Lung microvascular endothelial cell (primary cell): ENCODE measurements at regions not wholly inside any gene's neighbourhood (a gene's known extent, or its start where the extent isn't known, plus 50 kb on each side); places are given as distances from the start of the nearest gene placed in this dataset.

Experiments used
- DNase-seq, 2 donors: peaks; one replicate each; pipeline versions ENCODE4 v3.0.0 to v3.0.0-alpha.2; 2010; ENCODE audit warnings: low read depth in 2 of 2

DNA sequence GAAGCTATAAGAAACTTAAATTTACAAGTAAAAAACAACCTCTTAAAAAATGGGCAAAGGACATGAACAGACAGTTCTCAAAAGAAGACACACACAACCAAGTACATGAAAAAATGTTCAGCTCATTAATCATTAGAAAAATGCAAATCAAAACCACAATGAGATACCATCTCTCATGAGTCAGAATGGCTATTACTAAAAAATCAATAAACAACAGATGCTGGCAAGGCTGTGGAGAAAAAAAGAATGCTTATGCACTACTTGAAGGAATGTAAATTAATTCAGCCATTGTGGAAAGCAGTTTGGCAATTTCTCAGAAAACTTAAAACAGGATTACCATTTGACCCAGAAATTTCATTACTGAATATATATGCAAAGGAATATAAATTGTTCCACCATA is 666.3 kb upstream of the GRIA3 start:
- DNase-seq, result no peak

- DNase-seq, result no peak
These were observed 638.3 kb upstream of the GRIA3 start for GRCh38 chrX:122545778-122546177.

DNA sequence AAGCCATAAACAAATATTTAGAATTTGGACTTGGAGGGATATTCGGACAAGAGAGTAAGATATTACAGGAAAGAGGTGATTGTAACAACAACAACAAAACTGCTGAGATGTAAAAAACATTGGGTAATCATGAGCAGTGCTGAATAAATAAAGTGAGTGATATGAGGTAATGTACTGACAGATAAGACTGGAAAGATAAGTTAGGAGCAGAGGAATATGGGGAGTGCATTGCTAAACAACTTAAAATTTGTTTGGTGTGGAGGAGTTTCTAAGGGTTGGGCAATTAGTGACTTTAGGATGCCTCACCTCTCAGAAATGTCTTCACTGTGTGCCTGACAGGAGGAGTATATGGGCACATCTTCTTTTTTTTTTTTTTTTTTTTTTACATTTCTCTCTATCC is 637.8 kb upstream of the GRIA3 start:
- no peak for DNase-seq

DNA sequence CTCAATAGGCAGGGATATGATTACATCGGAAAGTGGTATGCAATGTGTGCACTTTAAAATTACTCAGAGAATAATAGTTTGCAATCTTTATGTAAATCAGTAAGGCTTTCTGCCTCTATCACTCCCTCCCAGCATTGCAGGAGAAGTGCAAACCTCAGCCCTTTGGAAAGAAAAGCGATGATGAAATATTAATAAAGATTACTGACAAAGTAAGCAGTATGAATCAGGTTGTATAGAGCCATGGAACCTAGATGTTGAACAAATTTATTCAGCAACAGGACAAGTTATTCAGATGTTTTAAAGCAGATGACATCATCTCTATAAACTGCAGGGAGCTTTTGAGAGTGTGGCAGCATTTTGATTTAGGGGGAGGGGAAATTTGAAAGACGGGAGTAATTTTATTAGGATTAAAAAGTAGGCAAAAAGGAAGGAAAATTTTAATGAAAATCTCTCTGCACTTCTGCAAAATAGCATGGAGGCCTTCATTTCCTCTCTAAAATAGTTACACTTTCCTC is 631.7 kb upstream of the GRIA3 start:
- DNase-seq, result no peak

DNA sequence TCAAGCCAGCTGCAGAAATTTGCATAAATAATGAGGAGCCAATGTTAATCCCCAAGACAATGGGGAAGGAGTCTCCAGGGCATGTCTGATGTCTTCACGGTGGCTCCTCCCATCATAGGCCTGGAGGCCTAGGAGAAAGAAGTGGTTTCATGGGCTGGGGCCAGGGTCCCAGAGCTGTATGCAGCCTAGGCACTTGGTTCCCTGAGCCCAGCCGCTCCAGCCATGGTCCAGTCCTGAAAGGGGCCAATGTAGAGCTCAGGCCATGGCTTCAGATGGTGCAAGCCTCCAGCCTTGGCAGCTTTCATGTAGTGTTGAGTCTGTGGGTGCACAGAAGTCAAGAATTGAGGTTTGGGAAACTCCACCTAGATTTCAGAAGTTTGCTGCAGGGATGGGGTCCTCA is 628.2 kb upstream of the GRIA3 start:
- no peak for DNase-seq

DNA sequence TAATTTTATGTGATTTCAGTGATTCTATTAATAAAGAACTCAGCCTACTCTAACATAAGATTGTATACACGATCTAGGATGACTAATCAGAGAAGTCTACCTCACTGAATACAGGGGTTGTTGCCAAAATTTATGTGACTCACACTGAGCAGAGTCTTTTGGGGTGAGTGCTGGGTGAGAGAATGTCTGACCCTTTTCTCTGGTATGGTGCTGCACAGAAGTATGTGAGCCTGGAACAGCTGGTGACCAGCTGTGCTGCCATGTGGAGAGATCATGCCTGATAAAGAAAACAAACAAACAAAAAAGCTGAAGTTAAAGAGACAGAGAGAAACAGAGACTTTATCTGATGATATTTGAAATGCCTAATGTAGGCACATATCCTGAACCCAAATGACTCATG is 618.1 kb upstream of the GRIA3 start:
- DNase-seq, result peak in 1 of 2 donors; percentile 7

DNA sequence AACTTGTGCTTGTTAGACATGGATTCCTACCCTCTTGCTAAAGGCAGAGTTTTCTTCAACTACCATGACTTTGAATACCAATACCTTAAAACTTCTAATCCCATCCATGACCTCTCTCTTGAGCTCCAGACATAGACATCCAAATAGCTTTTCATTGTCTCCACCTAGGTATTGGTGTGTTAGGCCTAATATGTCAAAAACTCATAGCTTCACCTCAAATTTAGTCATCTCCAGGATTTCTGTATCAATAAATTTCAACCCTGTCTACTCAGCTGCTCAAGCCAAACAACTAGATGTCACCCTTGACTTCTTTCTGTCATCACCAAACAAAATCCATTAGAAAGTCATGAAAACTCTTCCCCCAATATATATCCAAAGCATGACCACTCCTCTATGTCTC is 617.7 kb upstream of the GRIA3 start:
- no peak for DNase-seq

GRCh38 chrX:122567911-122568310 is 616.2 kb upstream of the GRIA3 start:
- DNase-seq, result no peak

DNA sequence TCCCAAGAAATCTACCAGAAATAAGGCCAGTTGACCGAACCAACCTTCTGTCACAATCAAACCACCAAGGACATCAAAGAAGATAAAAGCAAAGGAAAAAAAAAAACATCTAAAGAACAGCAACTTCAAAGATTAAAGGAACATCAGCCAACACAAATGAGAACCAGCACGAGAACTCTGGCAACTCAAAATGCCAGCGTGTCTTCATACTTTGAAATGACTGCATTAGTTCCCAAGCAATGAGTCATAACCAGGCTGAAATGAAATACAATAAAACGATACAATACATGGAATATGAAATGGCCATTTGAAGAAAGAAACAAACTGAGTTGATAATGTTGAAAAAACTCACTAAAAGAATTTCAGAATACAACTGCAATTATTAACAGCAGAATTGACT is 611.6 kb upstream of the GRIA3 start:
- no peak for DNase-seq

GRCh38 chrX:122579036-122579435 is 605.0 kb upstream of the GRIA3 start:
- DNase-seq, result no peak

DNA sequence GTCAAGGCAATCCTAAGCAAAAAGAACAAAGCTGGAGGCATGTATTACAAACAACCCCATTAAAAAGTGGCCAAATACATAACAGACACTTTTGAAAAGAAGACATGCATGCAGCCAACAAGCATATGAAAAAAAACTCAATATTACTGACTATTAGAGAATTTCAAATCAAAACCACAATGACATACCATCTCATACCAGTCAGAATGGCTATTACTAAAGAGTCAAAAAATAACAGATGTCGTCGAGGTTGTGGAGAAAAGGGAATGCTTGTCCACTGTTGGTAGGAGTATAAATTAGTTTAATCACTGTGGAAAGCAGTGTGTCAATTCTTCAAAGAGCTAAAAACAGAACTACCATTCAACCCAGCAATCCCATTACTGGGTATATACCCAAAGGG is 604.6 kb upstream of the GRIA3 start:
- no peak for DNase-seq

GRCh38 chrX:122582280-122582974 is 601.7 kb upstream of the GRIA3 start:
- no peak for DNase-seq

DNA sequence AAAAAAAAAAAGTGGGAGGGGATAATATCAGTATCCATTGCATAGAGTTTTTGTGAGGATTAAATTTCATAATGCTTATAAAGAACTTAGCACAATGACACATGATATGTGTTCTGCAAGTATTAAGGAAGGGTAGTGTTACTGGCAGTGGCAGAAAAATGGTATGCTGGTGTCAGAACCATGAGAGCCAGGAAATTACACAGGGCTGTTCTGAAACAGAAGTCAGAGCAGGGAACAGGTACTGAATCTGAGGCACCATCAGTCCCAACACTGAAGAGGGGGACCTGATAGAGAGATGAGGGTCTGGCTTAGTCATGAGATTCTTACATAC is 601.1 kb upstream of the GRIA3 start:
- no peak for DNase-seq

- DNase-seq, result no peak
These were observed 600.5 kb upstream of the GRIA3 start for GRCh38 chrX:122583551-122583950.

DNA sequence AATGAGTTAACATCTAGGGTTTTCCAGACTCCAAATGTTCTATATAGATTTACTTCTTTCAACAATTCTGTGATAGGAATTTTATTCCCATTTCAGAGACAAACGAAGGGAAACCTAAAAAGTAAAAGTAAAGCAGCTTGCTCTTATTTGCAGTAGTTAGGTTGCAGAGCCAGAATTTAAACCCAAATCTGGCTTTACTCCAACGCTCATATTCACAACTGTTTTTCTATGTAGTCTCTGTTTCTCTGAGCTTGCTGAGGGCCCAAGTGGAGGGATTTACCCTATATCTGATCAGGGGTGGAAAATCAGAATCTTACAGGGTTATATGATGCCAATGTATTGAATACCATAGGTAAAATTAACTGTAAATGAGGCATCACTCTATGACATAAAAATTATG is 599.1 kb upstream of the GRIA3 start:
- DNase-seq, result no peak

- no peak for DNase-seq
These were observed 597.2 kb upstream of the GRIA3 start for GRCh38 chrX:122586831-122587230.

DNA sequence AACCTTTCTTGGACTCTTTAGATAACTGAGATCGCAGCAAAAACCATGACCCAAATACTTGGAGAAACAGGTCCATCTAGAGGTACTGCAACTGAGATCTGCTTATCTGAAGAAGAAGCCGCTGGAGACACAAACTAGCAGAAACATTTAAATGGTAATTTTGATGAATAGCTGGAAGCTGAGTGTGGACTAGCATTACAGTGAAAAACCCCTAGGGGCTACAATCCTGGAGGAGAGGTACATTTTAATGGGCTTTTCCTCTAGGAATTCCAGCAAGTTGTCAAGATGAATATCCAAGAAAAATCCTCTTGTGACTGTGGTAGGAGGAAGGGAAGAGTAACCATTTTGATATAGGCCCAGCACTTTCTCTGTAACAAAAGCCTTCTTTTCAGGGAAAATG is 592.5 kb upstream of the GRIA3 start:
- no peak for DNase-seq

DNA sequence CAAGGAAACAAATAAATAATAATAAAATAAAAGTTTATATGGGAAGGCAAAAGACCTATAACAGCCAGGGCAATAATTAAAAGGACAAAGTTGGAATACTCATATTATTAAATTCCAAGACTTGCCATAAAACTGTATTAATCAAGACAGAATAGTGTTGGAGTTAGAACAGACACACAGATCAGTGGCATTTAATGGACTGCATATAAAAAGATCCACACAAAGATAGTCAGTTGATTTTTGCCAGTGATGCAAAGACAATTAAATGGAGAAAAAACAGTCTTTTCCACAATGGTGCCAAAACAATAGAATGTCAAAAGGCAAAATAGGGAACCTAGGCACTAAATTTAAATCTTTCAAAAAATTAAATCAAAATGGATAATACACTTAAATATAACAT is 587.1 kb upstream of the GRIA3 start:
- DNase-seq, result no peak

DNA sequence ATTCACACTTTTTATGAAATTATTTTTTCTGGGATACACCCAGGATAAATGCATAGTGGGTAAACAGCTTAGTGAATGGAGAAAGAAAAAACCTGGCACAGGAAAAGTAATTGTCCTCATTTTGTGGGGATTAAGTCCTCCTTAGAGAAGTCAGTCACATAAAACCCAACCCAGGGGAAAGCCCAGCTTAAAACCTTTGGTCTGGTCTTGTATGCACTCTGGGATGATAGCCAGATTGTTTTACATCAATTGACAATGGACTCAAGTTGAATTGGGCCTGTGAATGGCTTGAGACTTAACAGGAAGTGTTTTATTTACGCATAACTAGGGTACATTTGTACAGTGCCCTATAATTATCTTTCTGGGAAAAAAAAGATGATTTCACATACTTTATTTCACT is 561.3 kb upstream of the GRIA3 start:
- no peak for DNase-seq

DNA sequence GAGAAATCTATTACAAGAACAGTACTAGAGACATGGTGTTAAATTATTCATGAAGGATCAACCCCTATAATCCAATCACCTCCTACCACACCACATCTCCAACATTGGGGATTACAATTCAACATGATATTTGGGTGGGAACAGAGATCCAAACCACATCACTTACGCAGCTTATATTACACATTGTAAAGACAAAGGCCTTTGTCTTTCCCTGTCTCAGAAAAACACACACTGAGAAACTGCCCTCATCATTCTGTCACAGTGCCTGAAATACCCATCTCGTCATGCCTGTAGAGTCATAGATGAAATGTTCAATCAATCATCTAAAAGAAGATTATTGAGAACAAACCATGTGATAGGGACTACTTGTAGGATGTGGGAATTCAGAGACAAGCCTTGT is 558.8 kb upstream of the GRIA3 start:
- no peak for DNase-seq

DNA sequence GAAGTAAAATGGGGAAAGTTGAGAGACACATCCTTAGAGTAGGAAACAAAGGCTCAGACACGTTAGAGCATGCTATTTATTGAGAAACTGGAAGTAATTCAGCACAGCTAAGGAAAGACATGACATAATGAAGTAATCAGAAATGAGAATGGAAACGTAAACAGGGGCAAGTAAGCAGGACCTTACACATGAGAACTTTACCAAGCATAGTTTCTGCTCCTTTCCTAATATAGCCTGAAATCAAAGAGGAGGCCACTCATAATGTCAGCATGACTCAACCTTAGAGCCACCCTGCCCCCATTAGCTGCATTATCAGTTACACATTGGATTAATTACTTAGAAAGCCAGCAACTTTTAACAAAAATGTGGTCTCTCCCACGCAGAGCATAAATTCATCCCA is 558.3 kb upstream of the GRIA3 start:
- DNase-seq, result no peak

DNA sequence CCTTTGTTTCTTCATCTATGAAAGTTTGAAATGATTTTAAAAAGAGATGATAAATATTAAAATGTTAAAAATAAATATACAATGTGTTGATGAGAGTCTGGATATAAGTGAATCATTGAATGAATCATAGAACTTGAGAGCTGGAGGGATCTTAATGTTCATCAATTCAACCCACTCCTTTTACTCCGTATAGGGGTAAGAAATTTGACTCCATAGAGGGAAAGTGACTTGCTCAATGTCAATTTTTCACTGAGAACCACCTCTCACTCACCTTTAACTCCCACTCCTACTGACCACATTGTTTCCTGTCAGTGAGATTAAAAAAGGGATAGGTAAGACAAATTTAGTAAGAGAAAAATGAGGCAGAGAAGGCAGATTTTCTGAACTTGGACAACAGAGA is 557.2 kb upstream of the GRIA3 start:
- DNase-seq, result no peak

DNA sequence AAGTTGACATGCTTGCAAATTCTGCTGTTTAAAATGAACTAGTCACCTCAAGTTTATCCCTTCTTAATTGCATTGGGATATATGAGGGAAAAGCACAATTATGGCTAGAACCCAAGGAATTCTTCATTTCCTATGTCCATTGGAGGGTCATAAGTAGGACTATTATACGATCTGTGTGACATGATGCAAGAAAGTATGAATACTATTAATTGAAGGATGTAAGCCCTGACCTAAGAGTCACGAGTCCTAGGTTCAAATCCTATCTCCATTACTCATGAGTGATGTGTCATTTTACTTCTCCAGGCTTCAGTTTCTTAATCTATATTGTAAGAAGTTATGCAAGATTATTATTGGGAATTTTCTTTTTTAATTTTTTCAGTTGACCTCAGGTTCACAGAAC is 542.9 kb upstream of the GRIA3 start:
- no peak for DNase-seq

- DNase-seq, result no peak
These were observed 542.3 kb upstream of the GRIA3 start for GRCh38 chrX:122641826-122642225.
